Activated CD4-positive, alpha-beta T cell treated with anti-CD3 and anti-CD28 coated beads, Interleukin-2, amount 10 ng/mL, durations not matched to agents 24 days and 14 days (primary cell): ENCODE measurements at regions not wholly inside any gene's neighbourhood (a gene's known extent, or its start where the extent isn't known, plus 50 kb on each side); places are given as distances from the start of the nearest gene placed in this dataset.

ENCODE experiments used
- DNase-seq: peaks from one replicate; pipeline ENCODE4 v3.0.0; 2022
- H3K27ac Mint-ChIP-seq: one replicate; pipeline ENCODE4 v1.8.0; 2022; ENCODE audit warnings: mild to moderate bottlenecking, mixed read lengths
- H3K27me3 Mint-ChIP-seq: one replicate; pipeline ENCODE4 v1.8.0; 2022; ENCODE audit warnings: mixed read lengths
- H3K36me3 Mint-ChIP-seq: one replicate; pipeline ENCODE4 v1.8.0; 2022; ENCODE audit warnings: low read depth, mild to moderate bottlenecking, mixed read lengths
- H3K4me1 Mint-ChIP-seq: one replicate; pipeline ENCODE4 v1.8.0; 2021; ENCODE audit warnings: mixed read lengths
- H3K4me3 Mint-ChIP-seq: one replicate; pipeline ENCODE4 v1.8.0; 2022; ENCODE audit warnings: mild to moderate bottlenecking, moderate library complexity, mixed read lengths
- H3K9me3 Mint-ChIP-seq: one replicate; pipeline ENCODE4 v1.8.0; 2021; ENCODE audit warnings: mixed read lengths
- intact Hi-C: fragments of 100-400 bp; cut with micrococcal nuclease; formaldehyde crosslinking; loops from one replicate; pipeline ENCODE4 v1.15.1; 2023

DNA sequence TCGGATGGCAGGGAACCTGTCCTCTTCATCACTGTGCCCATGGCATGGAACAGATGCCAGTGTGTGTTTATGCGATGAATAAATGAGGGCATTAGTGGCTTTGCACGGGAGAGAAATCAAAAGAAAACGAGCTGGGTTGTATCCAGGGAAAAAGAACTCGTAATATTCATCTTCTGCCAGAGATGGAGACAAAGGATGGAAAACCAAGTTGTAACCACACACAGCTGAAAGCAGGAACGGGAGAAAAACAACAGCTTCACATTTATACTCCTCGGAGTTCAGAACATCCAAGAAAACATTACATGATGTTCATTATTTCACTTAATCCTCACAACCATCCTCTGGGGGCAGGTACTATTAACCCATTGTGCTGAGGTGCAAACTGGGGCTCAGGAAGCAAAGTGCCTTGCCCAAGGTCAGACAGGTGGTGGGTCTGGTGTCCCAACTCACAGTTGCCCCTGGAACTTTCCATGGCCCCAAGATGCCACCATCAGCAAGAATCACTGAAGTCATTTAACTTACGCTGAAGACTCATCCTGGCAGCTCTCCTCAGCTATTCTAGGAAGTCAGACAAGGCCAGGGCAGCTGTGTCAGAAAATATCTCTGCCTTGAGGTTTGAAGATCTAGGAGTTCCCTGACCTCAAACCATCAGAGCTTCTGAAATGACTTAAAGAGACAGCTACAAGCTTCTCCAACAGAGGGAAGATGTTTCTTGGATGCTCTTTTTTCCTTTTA, 250.4 kb downstream of the NSG2 start:
- Mint-ChIP-seq H3K27ac (no peak overlapping the region), H3K4me3 (no peak overlapping the region), H3K36me3 (no peaks in the 10 kb centered on the region), H3K27me3 (peaks cover 1% of the 10 kb centered on the region), H3K9me3 (peaks cover 4% of the 10 kb centered on the region), H3K4me1 (no peaks in the 10 kb centered on the region)
- no peak for DNase-seq
- intact Hi-C loops, result no loop called here

DNA sequence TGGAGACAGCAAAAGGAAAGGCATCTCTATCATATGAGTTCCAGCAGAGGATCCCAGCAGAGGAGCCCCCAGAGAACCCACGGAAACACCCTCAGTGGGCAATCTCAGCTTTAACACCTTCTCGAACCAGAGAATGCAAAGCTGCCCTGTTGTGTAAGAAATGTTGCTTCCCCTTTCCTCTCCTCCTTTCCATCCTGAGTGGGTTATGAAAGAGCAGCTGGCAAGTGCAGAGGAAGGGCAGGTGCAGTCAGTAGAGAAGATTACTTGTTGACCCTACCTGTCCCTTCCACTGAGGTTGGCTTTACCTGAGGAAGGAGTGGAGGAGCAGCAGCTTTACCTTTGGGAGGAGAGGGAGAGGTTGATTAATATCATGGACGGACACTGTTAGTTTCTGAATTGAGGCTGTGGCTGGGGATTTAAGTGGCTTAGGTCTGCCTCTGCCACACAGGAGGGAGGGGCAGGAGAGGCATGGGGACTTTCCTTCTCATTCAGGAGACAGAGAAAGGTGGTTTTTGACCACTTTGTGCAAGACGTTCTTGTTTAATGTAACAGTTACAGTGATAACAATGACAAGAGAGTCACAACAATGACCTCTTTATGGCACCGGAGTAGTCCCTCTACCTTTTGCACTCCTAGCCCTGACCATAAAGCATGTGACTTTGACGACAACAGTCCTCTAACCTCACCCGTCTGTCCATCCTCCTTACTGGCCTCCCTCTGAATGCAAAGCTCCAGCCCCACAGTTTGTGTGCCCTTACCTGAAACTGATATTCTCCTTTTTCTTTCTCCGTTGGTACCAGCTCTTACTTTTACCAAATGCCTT, 254.8 kb downstream of the NSG2 start:
- intact Hi-C loops, result no loop called here
- no peaks in the 10 kb centered on the region for H3K36me3 Mint-ChIP-seq
- H3K9me3 Mint-ChIP-seq, result peaks cover 4% of the 10 kb centered on the region
- no peaks in the 10 kb centered on the region for H3K4me1 Mint-ChIP-seq
- H3K4me3 Mint-ChIP-seq, result no peak overlapping the region
- peaks cover 2% of the 10 kb centered on the region for H3K27me3 Mint-ChIP-seq
- no peak overlapping the region for H3K27ac Mint-ChIP-seq
- DNase-seq, result no peak

DNA sequence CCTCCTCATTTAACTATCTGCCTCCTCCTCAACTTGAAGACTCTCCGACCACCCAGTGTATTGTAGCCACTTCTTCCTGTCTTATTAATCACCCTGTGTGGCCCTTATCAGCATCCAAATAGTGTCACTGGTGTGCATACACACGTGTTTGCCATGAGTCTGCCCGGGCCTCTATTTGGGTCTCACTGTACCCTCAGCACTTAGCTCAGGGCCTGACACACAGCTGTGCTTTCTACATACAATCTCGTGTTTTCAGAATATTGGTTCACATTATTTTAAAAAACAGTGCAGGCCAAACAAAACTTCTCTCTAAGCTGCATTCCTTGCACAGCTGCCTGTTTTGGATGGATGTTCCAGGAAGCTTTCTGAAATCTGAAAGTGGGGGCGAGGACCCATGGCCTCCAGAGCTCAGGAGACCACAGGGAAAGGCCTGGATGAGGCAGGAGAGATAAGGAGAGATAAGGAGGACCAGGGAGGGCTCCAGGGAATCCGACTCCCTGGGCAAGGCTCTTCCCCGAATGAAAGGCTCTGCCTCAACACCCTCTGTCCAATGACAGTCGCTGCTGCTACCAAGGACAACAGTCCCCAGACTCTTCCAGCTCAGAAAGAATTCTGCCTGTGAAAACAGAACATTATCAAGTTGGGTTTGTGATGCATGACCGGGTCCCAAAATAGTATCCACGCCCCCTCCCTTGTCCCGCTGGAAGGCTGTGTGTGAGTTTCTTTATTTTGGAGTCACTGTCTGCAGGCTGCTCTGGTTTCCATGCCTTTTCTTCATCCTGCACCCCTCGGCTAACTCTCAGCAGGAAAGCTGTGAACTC, 255.6 kb downstream of the NSG2 start:
- H3K9me3 Mint-ChIP-seq, result peaks cover 4% of the 10 kb centered on the region
- no peaks in the 10 kb centered on the region for H3K4me1 Mint-ChIP-seq
- no peaks in the 10 kb centered on the region for H3K36me3 Mint-ChIP-seq
- no peak for DNase-seq
- intact Hi-C loops, result no loop called here
- no peak overlapping the region for H3K27ac Mint-ChIP-seq
- no peak overlapping the region for H3K4me3 Mint-ChIP-seq
- peaks cover 2% of the 10 kb centered on the region for H3K27me3 Mint-ChIP-seq

GRCh38 chr5:174301848-174302625, 256.5 kb downstream of the NSG2 start:
- H3K27ac Mint-ChIP-seq, result no peak overlapping the region
- H3K9me3 Mint-ChIP-seq, result peaks cover 4% of the 10 kb centered on the region
- H3K4me3 Mint-ChIP-seq, result no peak overlapping the region
- DNase-seq, result no peak
- H3K27me3 Mint-ChIP-seq, result peaks cover 2% of the 10 kb centered on the region
- H3K36me3 Mint-ChIP-seq, result no peaks in the 10 kb centered on the region
- no peaks in the 10 kb centered on the region for H3K4me1 Mint-ChIP-seq
- intact Hi-C loops, result no loop called here

GRCh38 chr5:174303035-174303434, 257.5 kb downstream of the NSG2 start:
- Mint-ChIP-seq H3K9me3 (peaks cover 4% of the 10 kb centered on the region), H3K27ac (no peak overlapping the region), H3K4me3 (no peak overlapping the region), H3K4me1 (no peaks in the 10 kb centered on the region), H3K27me3 (peaks cover 2% of the 10 kb centered on the region), H3K36me3 (no peaks in the 10 kb centered on the region)
- intact Hi-C loops, result no loop called here
- DNase-seq, result no peak

- Mint-ChIP-seq H3K9me3 (peaks cover 4% of the 10 kb centered on the region), H3K4me3 (no peak overlapping the region), H3K27me3 (peaks cover 2% of the 10 kb centered on the region), H3K4me1 (no peaks in the 10 kb centered on the region), H3K36me3 (no peaks in the 10 kb centered on the region), H3K27ac (no peak overlapping the region)
- intact Hi-C loops, result no loop called here
- DNase-seq, result no peak
These were observed 258.0 kb downstream of the NSG2 start for GRCh38 chr5:174303437-174304045.

GRCh38 chr5:174305241-174305681, 259.8 kb downstream of the NSG2 start:
- DNase-seq, result no peak
- Mint-ChIP-seq H3K4me1 (no peaks in the 10 kb centered on the region), H3K9me3 (no peaks in the 10 kb centered on the region), H3K4me3 (no peak overlapping the region), H3K36me3 (no peaks in the 10 kb centered on the region), H3K27ac (no peak overlapping the region), H3K27me3 (peaks cover 2% of the 10 kb centered on the region)
- intact Hi-C loops, result no loop called here

DNA sequence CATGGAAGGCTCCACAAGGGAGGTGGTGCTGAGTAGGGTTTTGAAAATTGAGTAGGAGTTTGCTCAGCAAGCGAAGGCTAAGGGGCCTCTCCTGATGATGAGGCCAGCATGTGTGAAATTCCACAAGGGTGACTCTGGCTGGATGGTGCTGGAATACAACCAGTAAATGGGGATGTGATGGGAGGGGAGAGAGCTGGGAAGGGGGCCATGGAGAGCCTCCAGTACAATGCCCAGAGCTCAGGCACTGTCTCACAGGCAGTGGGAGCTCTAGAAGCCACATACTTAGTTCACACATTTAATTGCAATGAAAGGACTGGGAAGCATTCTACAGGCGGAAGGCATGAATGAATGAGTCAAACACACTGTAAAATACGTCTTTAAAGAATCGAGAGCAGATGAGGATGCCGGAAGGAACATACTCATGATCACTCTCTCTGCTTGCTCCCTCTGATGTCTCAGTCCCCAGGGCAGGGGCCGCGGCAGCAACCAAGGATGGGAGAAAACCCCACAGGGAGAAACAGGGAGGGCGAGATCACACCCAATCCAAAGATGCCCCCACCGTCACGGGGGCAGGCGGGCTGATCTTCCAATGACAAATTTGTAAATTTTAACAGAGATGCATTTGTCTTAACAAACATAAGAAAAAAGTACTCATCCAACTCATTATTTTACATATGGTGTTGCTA, 261.0 kb downstream of the NSG2 start:
- Mint-ChIP-seq H3K27ac (no peak overlapping the region), H3K4me3 (no peak overlapping the region), H3K27me3 (peaks cover 8% of the 10 kb centered on the region), H3K36me3 (no peaks in the 10 kb centered on the region), H3K4me1 (no peaks in the 10 kb centered on the region), H3K9me3 (no peaks in the 10 kb centered on the region)
- no peak for DNase-seq
- intact Hi-C loops, result no loop called here

- H3K27me3 Mint-ChIP-seq, result peaks cover 8% of the 10 kb centered on the region
- intact Hi-C loops, result no loop called here
- no peaks in the 10 kb centered on the region for H3K4me1 Mint-ChIP-seq
- no peaks in the 10 kb centered on the region for H3K36me3 Mint-ChIP-seq
- no peak for DNase-seq
- no peak overlapping the region for H3K27ac Mint-ChIP-seq
- no peak overlapping the region for H3K4me3 Mint-ChIP-seq
- no peaks in the 10 kb centered on the region for H3K9me3 Mint-ChIP-seq
These were observed 261.5 kb downstream of the NSG2 start for GRCh38 chr5:174307031-174307408.

DNA sequence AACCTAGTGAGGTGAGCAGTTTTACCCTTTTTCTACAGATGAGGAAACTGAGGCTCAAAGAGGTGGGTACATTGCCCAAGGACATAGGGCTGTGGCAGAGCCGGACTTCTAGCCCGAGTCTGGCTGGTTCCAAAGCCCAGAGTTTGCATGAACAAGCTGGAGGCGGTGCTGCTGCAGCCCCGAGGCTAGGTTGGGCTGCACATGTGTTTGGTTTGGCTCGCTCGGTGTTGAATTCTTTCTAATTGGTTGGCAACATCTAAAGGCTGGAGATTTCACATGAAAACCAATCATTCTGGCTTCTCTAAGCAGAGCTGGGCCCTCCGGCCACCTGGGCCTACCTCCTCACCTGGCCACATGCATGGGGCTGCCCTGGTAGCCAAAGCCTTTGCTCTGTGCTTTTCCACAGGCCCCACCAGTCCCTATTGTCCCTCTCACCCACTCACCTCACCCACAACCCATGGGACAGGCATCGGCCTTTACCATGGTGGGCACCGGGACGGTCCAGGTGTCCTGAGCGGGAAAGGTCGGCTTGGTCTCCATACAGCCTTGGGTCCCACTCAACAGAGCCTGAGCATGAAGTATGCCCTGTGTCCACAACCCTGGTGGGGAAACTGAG, 262.3 kb downstream of the NSG2 start:
- intact Hi-C loops, result no loop called here
- Mint-ChIP-seq H3K4me3 (no peak overlapping the region), H3K9me3 (no peaks in the 10 kb centered on the region), H3K36me3 (no peaks in the 10 kb centered on the region), H3K27ac (no peak overlapping the region), H3K27me3 (peaks cover 8% of the 10 kb centered on the region), H3K4me1 (no peaks in the 10 kb centered on the region)
- no peak for DNase-seq

- Mint-ChIP-seq H3K27ac (no peak overlapping the region), H3K27me3 (peaks cover 8% of the 10 kb centered on the region), H3K4me3 (no peak overlapping the region), H3K36me3 (no peaks in the 10 kb centered on the region), H3K9me3 (no peaks in the 10 kb centered on the region), H3K4me1 (no peaks in the 10 kb centered on the region)
- intact Hi-C loops, result no loop called here
- no peak for DNase-seq
These were observed 263.8 kb downstream of the NSG2 start for GRCh38 chr5:174309131-174309795.

GRCh38 chr5:174310243-174310642, 264.7 kb downstream of the NSG2 start:
- no peak overlapping the region for H3K27ac Mint-ChIP-seq
- H3K36me3 Mint-ChIP-seq, result no peaks in the 10 kb centered on the region
- no peak for DNase-seq
- H3K9me3 Mint-ChIP-seq, result no peaks in the 10 kb centered on the region
- intact Hi-C loops, result no loop called here
- H3K4me1 Mint-ChIP-seq, result no peaks in the 10 kb centered on the region
- H3K27me3 Mint-ChIP-seq, result peaks cover 8% of the 10 kb centered on the region
- no peak overlapping the region for H3K4me3 Mint-ChIP-seq
